ENCODE measurements at regions not wholly inside any gene's neighbourhood (a gene's known extent, or its start where the extent isn't known, plus 50 kb on each side); places are given as distances from the start of the nearest gene placed in this dataset.
"Not testable (repeated sequence)": the region's sequence is repeated elsewhere in the genome, so short reads cannot be mapped to it uniquely, and the experiment has no call there.

- ATAC-seq: no peak
- DNase-seq: no peak
Measured at GRCh38 chr2:36163520-36164254, 191.9 kb upstream of the CRIM1 start.

- not testable (repeated sequence) for ATAC-seq, DNase-seq
Measured at GRCh38 chr2:36157093-36157492, 198.5 kb upstream of the CRIM1 start.

GRCh38 chr2:36147670-36148390 lies 207.7 kb upstream of the CRIM1 start:
- ATAC-seq (peak; percentile 49), DNase-seq (no peak)

- ATAC-seq: no peak
Measured at GRCh38 chr2:36146765-36147164, 208.8 kb upstream of the CRIM1 start.

GRCh38 chr2:36140391-36140790 lies 215.2 kb upstream of the CRIM1 start:
- ATAC-seq (no peak), DNase-seq (no peak)

More at GRCh38 chr2:36146765-36147164, 208.8 kb upstream of the CRIM1 start:
- no peak for DNase-seq

GRCh38 chr2:36137612-36138011 lies 218.0 kb upstream of the CRIM1 start:
- ATAC-seq: no peak

GRCh38 chr2:36134281-36134680 lies 221.3 kb upstream of the CRIM1 start:
- ATAC-seq: no peak
- no peak for DNase-seq

More at GRCh38 chr2:36137612-36138011, 218.0 kb upstream of the CRIM1 start:
- DNase-seq: no peak

GRCh38 chr2:36128359-36128758 lies 227.2 kb upstream of the CRIM1 start:
- no peak for ATAC-seq
- no peak for DNase-seq

- DNase-seq (no peak), ATAC-seq (no peak)
Measured at GRCh38 chr2:36125702-36126101, 229.9 kb upstream of the CRIM1 start.

- DNase-seq (no peak), ATAC-seq (peak; percentile 78)
Measured at GRCh38 chr2:36123995-36124394, 231.6 kb upstream of the CRIM1 start.

- no peak for ATAC-seq
- no peak for DNase-seq
Measured at GRCh38 chr2:36097022-36097421, 258.6 kb upstream of the CRIM1 start.

- not testable (repeated sequence) for DNase-seq, ATAC-seq
Measured at GRCh38 chr2:36091844-36092741, 263.5 kb upstream of the CRIM1 start.

- DNase-seq: no peak
- no peak for ATAC-seq
Measured at GRCh38 chr2:36088716-36089328, 266.8 kb upstream of the CRIM1 start.

GRCh38 chr2:36087344-36087743 lies 268.2 kb upstream of the CRIM1 start:
- DNase-seq (no peak), ATAC-seq (no peak)

GRCh38 chr2:36079793-36080192 lies 275.8 kb upstream of the CRIM1 start:
- no peak for ATAC-seq
- DNase-seq: no peak

GRCh38 chr2:36074008-36074407 lies 281.6 kb upstream of the CRIM1 start:
- ATAC-seq (no peak), DNase-seq (no peak)

- ATAC-seq: no peak
- DNase-seq: no peak
Measured at GRCh38 chr2:36071698-36072097, 283.9 kb upstream of the CRIM1 start.

GRCh38 chr2:36069074-36069473 lies 286.5 kb upstream of the CRIM1 start:
- DNase-seq: no peak
- ATAC-seq: no peak

- DNase-seq: no peak
- ATAC-seq: no peak
Measured at GRCh38 chr2:36068086-36068485, 287.5 kb upstream of the CRIM1 start.

- DNase-seq (no peak), ATAC-seq (no peak)
Measured at GRCh38 chr2:36060133-36060532, 295.4 kb upstream of the CRIM1 start.

- DNase-seq: no peak
- ATAC-seq: no peak
Measured at GRCh38 chr2:36059691-36060090, 295.9 kb upstream of the CRIM1 start.

- ATAC-seq (no peak), DNase-seq (no peak)
Measured at GRCh38 chr2:36058953-36059352, 296.6 kb upstream of the CRIM1 start.
